Activated T-helper 2 cell treated with anti-CD3 and anti-CD28 coated beads, Interferon-gamma antibody, Interleukin-2, Interleukin-4, amounts not matched to agents 10 μg/mL and 5 μg/mL and 100 μg/mL, durations not matched to agents 14 hours and 24 hours and 36 hours (primary cell): ENCODE measurements at regions not wholly inside any gene's neighbourhood (a gene's known extent, or its start where the extent isn't known, plus 50 kb on each side); places are given as distances from the start of the nearest gene placed in this dataset.

Experiments
- DNase-seq: peaks from one replicate; pipeline ENCODE4 v3.0.0; 2021; ENCODE audit warnings: low spot score
- H3K27ac Mint-ChIP-seq: one replicate; pipeline ENCODE4 v1.8.0; 2021; ENCODE audit warnings: mixed read lengths
- H3K27me3 Mint-ChIP-seq: one replicate; pipeline ENCODE4 v1.8.0; 2021; ENCODE audit warnings: low read depth, mixed read lengths
- H3K36me3 Mint-ChIP-seq: one replicate; pipeline ENCODE4 v1.8.0; 2021; ENCODE audit warnings: low read depth, mixed read lengths
- H3K4me1 Mint-ChIP-seq: one replicate; pipeline ENCODE4 v1.8.0; 2021; ENCODE audit warnings: low read depth, mixed read lengths
- H3K4me3 Mint-ChIP-seq: one replicate; pipeline ENCODE4 v1.8.0; 2021; ENCODE audit warnings: low read depth, mild to moderate bottlenecking, moderate library complexity, mixed read lengths
- H3K9me3 Mint-ChIP-seq: one replicate; pipeline ENCODE4 v1.8.0; 2021; ENCODE audit warnings: mixed read lengths
- intact Hi-C: fragments of 100-400 bp; cut with micrococcal nuclease; formaldehyde crosslinking; loops from one replicate; pipeline ENCODE4 v1.15.1; 2023

GRCh38 chr10:47175181-47176123 is 124.5 kb upstream of the GDF10 start:
- H3K4me3 Mint-ChIP-seq: no peak overlapping the region
- no peaks in the 10 kb centered on the region for H3K9me3 Mint-ChIP-seq
- no peaks in the 10 kb centered on the region for H3K36me3 Mint-ChIP-seq
- intact Hi-C loops: loop anchor here (5.0 kb wide), 1 partner anchor 128 kb away; no protein-coding TSS in a partner anchor
- H3K4me1 Mint-ChIP-seq: peaks cover 6% of the 10 kb centered on the region
- peaks cover 10% of the 10 kb centered on the region for H3K27me3 Mint-ChIP-seq
- H3K27ac Mint-ChIP-seq: no peak overlapping the region
- no peak for DNase-seq

GRCh38 chr10:47176206-47176902 is 123.6 kb upstream of the GDF10 start:
- H3K36me3 Mint-ChIP-seq: no peaks in the 10 kb centered on the region
- peaks cover 6% of the 10 kb centered on the region for H3K4me1 Mint-ChIP-seq
- H3K27me3 Mint-ChIP-seq: peaks cover 10% of the 10 kb centered on the region
- DNase-seq: no peak
- no peaks in the 10 kb centered on the region for H3K9me3 Mint-ChIP-seq
- H3K4me3 Mint-ChIP-seq: no peak overlapping the region
- H3K27ac Mint-ChIP-seq: no peak overlapping the region
- intact Hi-C loops: loop anchor here (5.0 kb wide), 1 partner anchor 129 kb away; no protein-coding TSS in a partner anchor

- intact Hi-C loops: loop anchor here (5.0 kb wide), 1 partner anchor 130 kb away; no protein-coding TSS in a partner anchor
- no peak for DNase-seq
- Mint-ChIP-seq H3K27ac (no peak overlapping the region), H3K27me3 (peaks cover 7% of the 10 kb centered on the region), H3K36me3 (no peaks in the 10 kb centered on the region), H3K4me3 (no peak overlapping the region), H3K9me3 (no peaks in the 10 kb centered on the region), H3K4me1 (peaks cover 6% of the 10 kb centered on the region)
Observed at GRCh38 chr10:47176903-47177868, 122.8 kb upstream of the GDF10 start.

GRCh38 chr10:47178537-47179290 is 121.3 kb upstream of the GDF10 start:
- Mint-ChIP-seq H3K4me1 (peaks cover 3% of the 10 kb centered on the region), H3K27me3 (no peaks in the 10 kb centered on the region), H3K4me3 (no peak overlapping the region), H3K9me3 (no peaks in the 10 kb centered on the region), H3K36me3 (no peaks in the 10 kb centered on the region), H3K27ac (no peak overlapping the region)
- intact Hi-C loops: loop anchor here (5.0 kb wide), 1 partner anchor 131 kb away; no protein-coding TSS in a partner anchor
- DNase-seq: no peak

DNA sequence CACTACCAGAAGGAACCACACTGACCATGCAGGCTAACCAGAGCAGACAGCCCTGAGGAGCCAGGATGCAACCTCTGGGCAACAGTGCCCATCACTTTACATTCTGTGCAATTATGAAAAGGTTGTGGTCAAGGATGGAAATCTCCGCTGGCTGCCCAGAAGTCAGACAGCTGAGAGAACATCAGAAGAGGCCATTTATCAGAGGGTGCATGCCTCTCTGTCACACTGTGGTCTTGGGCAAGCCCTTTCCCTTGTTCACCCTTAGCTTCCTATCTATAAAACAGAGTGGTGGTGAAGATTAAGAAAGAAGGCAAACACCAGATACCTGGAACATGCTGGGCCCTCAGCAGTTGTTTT is 120.7 kb upstream of the GDF10 start:
- intact Hi-C loops: loop anchor here (5.0 kb wide), 1 partner anchor 132 kb away; no protein-coding TSS in a partner anchor
- DNase-seq: no peak
- no peak overlapping the region for H3K4me3 Mint-ChIP-seq
- no peaks in the 10 kb centered on the region for H3K27me3 Mint-ChIP-seq
- H3K27ac Mint-ChIP-seq: no peak overlapping the region
- no peaks in the 10 kb centered on the region for H3K9me3 Mint-ChIP-seq
- H3K36me3 Mint-ChIP-seq: no peaks in the 10 kb centered on the region
- peaks cover 3% of the 10 kb centered on the region for H3K4me1 Mint-ChIP-seq

GRCh38 chr10:47181052-47181849 is 118.7 kb upstream of the GDF10 start:
- DNase-seq: no peak
- Mint-ChIP-seq H3K36me3 (no peaks in the 10 kb centered on the region), H3K9me3 (no peaks in the 10 kb centered on the region), H3K4me3 (no peak overlapping the region), H3K4me1 (peaks cover 3% of the 10 kb centered on the region), H3K27me3 (no peaks in the 10 kb centered on the region), H3K27ac (no peak overlapping the region)
- intact Hi-C loops: loop anchor here (10.0 kb wide), 1 partner anchor 134 kb away; no protein-coding TSS in a partner anchor

DNA sequence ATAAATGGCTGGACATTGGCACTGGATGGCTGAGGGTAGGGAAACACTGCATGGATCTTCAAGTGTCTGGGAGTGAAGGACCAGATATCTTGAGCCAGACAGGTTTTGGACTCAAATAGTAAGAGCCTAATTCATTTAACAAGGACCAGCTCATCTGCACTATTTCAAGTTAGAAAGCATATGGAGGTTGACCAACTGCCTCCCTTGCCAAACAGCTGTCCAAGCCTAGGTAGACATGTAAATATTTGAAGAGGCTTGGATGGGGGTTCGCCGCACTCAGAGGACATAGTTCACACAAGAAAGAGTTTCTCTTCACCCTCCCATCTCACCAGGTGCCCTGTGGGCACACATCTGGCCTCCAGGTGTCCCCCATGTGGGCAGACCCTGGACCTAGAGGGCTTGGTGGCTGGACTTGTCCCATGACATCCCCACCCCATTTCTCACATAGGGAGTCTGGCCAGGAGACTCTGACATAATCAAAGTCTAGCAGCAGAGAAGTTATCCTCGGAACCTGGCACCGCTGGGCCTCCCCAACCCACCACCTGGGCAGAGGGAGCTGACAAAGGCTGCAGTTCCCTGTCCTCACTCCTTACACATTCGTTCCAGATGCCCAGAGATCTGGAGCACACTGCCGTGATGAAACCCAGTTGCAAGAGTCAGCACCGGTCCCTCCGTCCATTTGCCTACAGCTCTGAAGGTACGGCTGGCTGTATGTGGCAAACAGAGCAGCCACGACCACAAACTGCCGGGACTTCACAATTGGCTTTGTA is 116.9 kb upstream of the GDF10 start:
- DNase-seq: no peak
- Mint-ChIP-seq H3K9me3 (no peaks in the 10 kb centered on the region), H3K27me3 (no peaks in the 10 kb centered on the region), H3K4me1 (no peaks in the 10 kb centered on the region), H3K4me3 (no peak overlapping the region), H3K36me3 (no peaks in the 10 kb centered on the region), H3K27ac (no peak overlapping the region)
- intact Hi-C loops: loop anchor here (10.0 kb wide), 1 partner anchor 132 kb away; no protein-coding TSS in a partner anchor

- Mint-ChIP-seq H3K4me3 (no peak overlapping the region), H3K4me1 (no peaks in the 10 kb centered on the region), H3K27me3 (no peaks in the 10 kb centered on the region), H3K27ac (no peak overlapping the region), H3K9me3 (no peaks in the 10 kb centered on the region), H3K36me3 (no peaks in the 10 kb centered on the region)
- intact Hi-C loops: loop anchor here (10.0 kb wide), 1 partner anchor 131 kb away; no protein-coding TSS in a partner anchor
- no peak for DNase-seq
Observed at GRCh38 chr10:47183704-47184041, 116.3 kb upstream of the GDF10 start.

DNA sequence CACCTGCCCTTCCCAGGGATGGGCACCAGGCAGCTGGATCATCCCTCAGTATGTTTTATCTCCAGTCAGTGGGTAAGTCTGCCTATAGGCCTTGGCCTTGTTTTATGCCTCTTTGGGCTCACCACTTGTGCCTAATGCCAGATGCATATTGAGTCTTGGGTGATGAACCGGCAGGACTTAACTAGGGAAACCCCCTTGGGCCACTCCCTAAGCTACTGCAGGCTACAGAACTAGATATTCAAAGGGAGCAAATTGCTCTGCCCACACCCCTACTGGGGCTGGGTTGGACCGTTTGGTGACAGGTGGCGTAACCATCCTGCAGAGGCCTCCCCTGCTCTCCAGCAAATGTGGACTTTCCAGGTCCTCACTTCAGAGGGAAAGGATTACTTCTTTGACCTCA is 115.7 kb upstream of the GDF10 start:
- H3K9me3 Mint-ChIP-seq: no peaks in the 10 kb centered on the region
- no peaks in the 10 kb centered on the region for H3K4me1 Mint-ChIP-seq
- H3K36me3 Mint-ChIP-seq: no peaks in the 10 kb centered on the region
- no peak overlapping the region for H3K27ac Mint-ChIP-seq
- H3K27me3 Mint-ChIP-seq: no peaks in the 10 kb centered on the region
- intact Hi-C loops: loop anchor here (10.0 kb wide), 1 partner anchor 131 kb away; no protein-coding TSS in a partner anchor
- H3K4me3 Mint-ChIP-seq: no peak overlapping the region
- no peak for DNase-seq

GRCh38 chr10:47184724-47185330 is 115.2 kb upstream of the GDF10 start:
- Mint-ChIP-seq H3K4me3 (no peak overlapping the region), H3K9me3 (no peaks in the 10 kb centered on the region), H3K36me3 (no peaks in the 10 kb centered on the region), H3K27ac (no peak overlapping the region), H3K27me3 (no peaks in the 10 kb centered on the region), H3K4me1 (no peaks in the 10 kb centered on the region)
- intact Hi-C loops: loop anchor here (10.0 kb wide), 1 partner anchor 130 kb away; no protein-coding TSS in a partner anchor
- DNase-seq: no peak
